Pancreas (tissue), 10 donors: ENCODE measurements at regions not wholly inside any gene's neighbourhood (a gene's known extent, or its start where the extent isn't known, plus 50 kb on each side); places are given as distances from the start of the nearest gene placed in this dataset.

Experiments used
- ATAC-seq, 4 donors: fragments of 200-7000 bp; cut with Tn5 transposase; one replicate each; pipeline versions ENCODE4 v1.8.0 to v1.9.1; 2020; ENCODE audit warnings: mild to moderate bottlenecking in 4 of 4, moderate library complexity in 4 of 4
- DNase-seq, 6 donors: peaks; one replicate each; pipeline ENCODE4 v3.0.0-alpha.2; 2020
- FAIRE-seq: peaks from 2 replicates; lab custom pipeline; 2012; peaks lifted over from hg19 to GRCh38; lab: Jason Lieb, UNC
- H3K27ac ChIP-seq, 4 donors: fragments of 200-600 bp; sonication (generic); 1 replicate in 3 of 4; 2 replicates in 1 of 4; pipeline versions ENCODE4 v1.5.0 to v1.8.0; 2020
- H3K27me3 ChIP-seq, 4 donors: fragments of 200-600 bp; one replicate each; pipeline ENCODE4 v1.8.0; 2021
- H3K36me3 ChIP-seq, 3 donors: fragments of 200-600 bp; sonication (generic) in 1 of 3; one replicate each; pipeline versions ENCODE4 v1.5.0 to v1.8.0; 2020 to 2021
- H3K4me1 ChIP-seq, 3 donors: fragments of 200-600 bp; one replicate each; pipeline ENCODE4 v1.8.0; 2021
- H3K4me3 ChIP-seq, 4 donors: fragments of 200-600 bp; sonication (generic) in 2 of 4; one replicate each; pipeline versions ENCODE4 v1.5.0 to v1.8.0; 2020 to 2021
- H3K9me3 ChIP-seq, 4 donors: fragments of 200-600 bp; one replicate each; pipeline ENCODE4 v1.8.0; 2021
- WGBS, 2 donors: extraction: QIAGEN DNeasy Blood & Tissue Kit; methylation state at CpG; one replicate each; pipeline ENCODE4 v1.1.7; 2013; 5-methylcytosine and 5-hydroxymethylcytosine counted together
- intact Hi-C, 3 donors: fragments of 100-400 bp; cut with DNase I; formaldehyde crosslinking; loops; one replicate each; pipeline versions ENCODE4 v1.11.1 to v1.14.2; 2022
- TF ChIP-seq, protein P1 (sequence below), 4 donors: fragments of 200-600 bp; sonication (generic) in 3 of 4; IDR thresholded peaks; one replicate each; pipeline versions ENCODE4 v1.5.0 to v1.8.0; 2021; ENCODE audit warnings: antibody characterized with exemption in 4 of 4
- donor health status: healthy with polysubstance abuse.
- donor health status: DM: no; HTN: no; CAD: no; lungs with moderate emphysema.
- donor health status: DM: no; HTN: no; CAD: no.
- donor health status: control.
- donor health status: control.
- donor health status: Bipolar disorder and iron deficiency.
- donor health status: DM: yes; HTN: yes; CAD: no.
- donor health status: DM: no; HTN: no; CAD: no.
- donor health status: DM: no; HTN: no; CAD: no.
- donor health status: DM: yes; HTN: yes; CAD: no.

DNA sequence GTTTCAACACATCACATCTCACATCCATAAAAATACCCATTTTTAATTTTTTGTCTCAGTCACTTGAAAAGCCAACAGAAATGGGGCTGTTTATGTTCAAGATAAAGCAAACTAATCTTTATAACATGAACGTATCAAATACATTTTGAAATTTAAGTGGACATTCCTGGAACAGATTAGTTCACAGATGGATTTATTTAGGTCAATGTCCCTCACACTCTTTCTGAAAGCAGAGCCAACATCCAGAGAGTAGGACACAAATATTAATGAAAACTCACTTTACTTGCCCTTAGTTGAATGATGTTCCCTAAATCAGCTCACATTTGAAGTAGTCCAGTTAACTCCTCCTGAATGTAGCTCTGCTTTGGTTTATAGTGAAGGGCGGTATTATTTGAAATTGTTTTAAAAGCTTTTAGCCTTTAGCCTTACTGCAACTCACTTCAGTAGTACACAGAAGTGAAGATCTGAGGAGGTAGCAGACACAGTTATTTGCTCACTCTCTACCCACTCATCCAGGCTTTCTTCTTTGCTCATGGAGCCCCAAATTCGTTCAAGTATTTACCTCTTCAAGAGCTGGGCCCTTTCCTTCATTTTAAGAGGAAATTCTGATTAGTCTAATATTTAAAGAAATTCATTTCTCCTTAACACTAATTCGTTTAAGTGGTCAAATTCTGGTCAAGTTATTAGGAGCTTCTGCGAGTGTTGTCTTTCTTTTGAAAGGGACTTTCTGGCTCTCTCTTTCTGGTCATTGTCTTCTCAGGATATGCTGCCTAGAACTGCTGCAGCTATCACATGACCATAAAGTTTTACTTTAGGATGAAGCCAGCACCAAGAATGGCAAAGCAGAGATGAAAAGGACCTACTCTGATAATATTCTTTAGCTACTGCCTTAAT lies 180.6 kb upstream of the AGR3 start:
- DNase-seq = no peak
- intact Hi-C loops = no loop called here
- ATAC-seq = peak in 1 of 4 donors; percentile 8
- Histone ChIP-seq H3K27ac (no peak overlapping the region), H3K4me1 (no peaks in the 10 kb centered on the region), H3K27me3 (no peaks in the 10 kb centered on the region), H3K9me3 (no peaks in the 10 kb centered on the region), H3K36me3 (no peaks in the 10 kb centered on the region), H3K4me3 (no peak overlapping the region)
- TF ChIP-seq, protein P1, sequence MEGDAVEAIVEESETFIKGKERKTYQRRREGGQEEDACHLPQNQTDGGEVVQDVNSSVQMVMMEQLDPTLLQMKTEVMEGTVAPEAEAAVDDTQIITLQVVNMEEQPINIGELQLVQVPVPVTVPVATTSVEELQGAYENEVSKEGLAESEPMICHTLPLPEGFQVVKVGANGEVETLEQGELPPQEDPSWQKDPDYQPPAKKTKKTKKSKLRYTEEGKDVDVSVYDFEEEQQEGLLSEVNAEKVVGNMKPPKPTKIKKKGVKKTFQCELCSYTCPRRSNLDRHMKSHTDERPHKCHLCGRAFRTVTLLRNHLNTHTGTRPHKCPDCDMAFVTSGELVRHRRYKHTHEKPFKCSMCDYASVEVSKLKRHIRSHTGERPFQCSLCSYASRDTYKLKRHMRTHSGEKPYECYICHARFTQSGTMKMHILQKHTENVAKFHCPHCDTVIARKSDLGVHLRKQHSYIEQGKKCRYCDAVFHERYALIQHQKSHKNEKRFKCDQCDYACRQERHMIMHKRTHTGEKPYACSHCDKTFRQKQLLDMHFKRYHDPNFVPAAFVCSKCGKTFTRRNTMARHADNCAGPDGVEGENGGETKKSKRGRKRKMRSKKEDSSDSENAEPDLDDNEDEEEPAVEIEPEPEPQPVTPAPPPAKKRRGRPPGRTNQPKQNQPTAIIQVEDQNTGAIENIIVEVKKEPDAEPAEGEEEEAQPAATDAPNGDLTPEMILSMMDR (IDR thresholded peaks at IDR 0.05) = no peak
- FAIRE-seq = peak; percentile 29
- 53 to 65% methylated on average over 5 of the region's 5 CpGs for WGBS, 2 donors

GRCh38 chr7:17063045-17063383 lies 181.2 kb upstream of the AGR3 start:
- H3K4me3 ChIP-seq = no peak overlapping the region
- TF ChIP-seq, protein P1 (IDR thresholded peaks at IDR 0.05) = no peak
- ATAC-seq = peak in 2 of 4 donors; percentile 70 to 71
- H3K4me1 ChIP-seq = no peaks in the 10 kb centered on the region
- no peak overlapping the region for H3K27ac ChIP-seq
- H3K9me3 ChIP-seq = no peaks in the 10 kb centered on the region
- no peak for FAIRE-seq
- intact Hi-C loops = no loop called here
- no peak for DNase-seq
- no peaks in the 10 kb centered on the region for H3K27me3 ChIP-seq
- no peaks in the 10 kb centered on the region for H3K36me3 ChIP-seq

DNA sequence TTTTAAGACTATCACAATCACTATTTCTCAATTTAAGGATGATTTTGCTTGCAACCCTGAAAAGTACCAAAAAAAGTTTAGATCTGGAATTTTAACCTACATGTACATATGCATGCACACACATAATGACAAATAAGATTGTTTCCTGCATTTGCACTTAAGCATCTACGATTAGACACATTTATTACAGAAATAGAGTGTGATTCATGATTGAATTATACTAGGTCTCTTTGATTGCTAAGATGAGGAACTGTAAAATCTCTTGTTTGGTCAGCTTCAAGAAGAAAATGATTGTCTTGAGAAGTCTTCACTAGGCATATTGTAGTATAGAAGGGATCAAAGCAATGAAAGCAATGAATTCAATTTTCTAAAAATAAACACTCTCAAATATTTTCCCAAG lies 185.9 kb upstream of the AGR3 start:
- no peaks in the 10 kb centered on the region for H3K9me3 ChIP-seq
- no peak for ATAC-seq
- no peak overlapping the region for H3K27ac ChIP-seq
- TF ChIP-seq, protein P1 (IDR thresholded peaks at IDR 0.05) = no peak
- no peaks in the 10 kb centered on the region for H3K4me1 ChIP-seq
- intact Hi-C loops = no loop called here
- H3K36me3 ChIP-seq = no peaks in the 10 kb centered on the region
- DNase-seq = no peak
- WGBS, 2 donors = 70 to 88% methylated on average over 1 of the region's 1 CpG
- H3K4me3 ChIP-seq = no peak overlapping the region
- FAIRE-seq = no peak
- no peaks in the 10 kb centered on the region for H3K27me3 ChIP-seq

DNA sequence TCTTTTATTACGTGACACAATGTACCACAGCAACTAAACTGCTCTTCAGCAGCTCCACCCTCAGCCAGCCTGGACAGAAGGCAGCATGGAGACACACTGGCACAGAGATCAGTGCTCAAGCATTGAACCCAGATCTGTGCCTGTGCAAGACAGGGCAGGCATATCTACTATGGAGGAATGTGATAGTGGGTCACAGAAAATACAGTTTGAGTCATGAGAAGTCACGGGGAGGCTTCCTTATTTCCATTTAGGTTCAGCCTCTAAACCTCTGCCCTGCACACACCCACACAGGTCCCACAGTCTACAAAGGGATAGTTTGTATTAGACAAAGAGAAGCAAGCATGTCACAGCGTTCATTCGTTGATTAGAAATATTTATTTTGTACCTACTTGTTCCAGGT lies 187.4 kb upstream of the AGR3 start:
- no peaks in the 10 kb centered on the region for H3K9me3 ChIP-seq
- H3K27ac ChIP-seq = no peak overlapping the region
- DNase-seq (no peak), ATAC-seq (peak in 2 of 4 donors; percentile 29 to 38), FAIRE-seq (no peak)
- H3K36me3 ChIP-seq = no peaks in the 10 kb centered on the region
- intact Hi-C loops = no loop called here
- TF ChIP-seq, protein P1 (IDR thresholded peaks at IDR 0.05) = no peak
- 59 to 73% methylated on average over 4 of the region's 4 CpGs for WGBS, 2 donors
- H3K4me3 ChIP-seq = no peak overlapping the region
- H3K4me1 ChIP-seq = no peaks in the 10 kb centered on the region
- no peaks in the 10 kb centered on the region for H3K27me3 ChIP-seq

- H3K4me1 ChIP-seq = no peaks in the 10 kb centered on the region
- WGBS, 2 donors = 88 to 100% methylated on average over 1 of the region's 1 CpG
- H3K27ac ChIP-seq = no peak overlapping the region
- intact Hi-C loops = no loop called here
- no peak for FAIRE-seq
- H3K9me3 ChIP-seq = no peaks in the 10 kb centered on the region
- H3K36me3 ChIP-seq = no peaks in the 10 kb centered on the region
- TF ChIP-seq, protein P1 (IDR thresholded peaks at IDR 0.05) = no peak
- no peak overlapping the region for H3K4me3 ChIP-seq
- no peaks in the 10 kb centered on the region for H3K27me3 ChIP-seq
- ATAC-seq = no peak
- no peak for DNase-seq
Measured at GRCh38 chr7:17070231-17070708, 188.5 kb upstream of the AGR3 start.
